KMS-11 (cell line): ENCODE measurements at regions not wholly inside any gene's neighbourhood (a gene's known extent, or its start where the extent isn't known, plus 50 kb on each side); places are given as distances from the start of the nearest gene placed in this dataset.

Source experiments
- H2AFZ ChIP-seq: fragments of 200-600 bp; sonication (generic); 2 replicates; pipeline ENCODE4 v1.6.1; 2016; ENCODE audit warnings: antibody characterized with exemption, mixed run types, low read depth
- H3K27ac ChIP-seq: fragments of 200-600 bp; sonication (generic); 2 replicates; pipeline ENCODE4 v1.6.1; 2016; ENCODE audit warnings: mild to moderate bottlenecking, mixed run types
- H3K27me3 ChIP-seq: fragments of 200-600 bp; sonication (generic); 2 replicates; pipeline ENCODE4 v1.6.1; 2017; ENCODE audit warnings: mild to moderate bottlenecking, low read depth, mixed run types, moderate library complexity; ENCODE audit not compliant: insufficient read depth
- H3K36me3 ChIP-seq: fragments of 200-600 bp; sonication (generic); 2 replicates; pipeline ENCODE4 v1.6.1; 2017; ENCODE audit warnings: mild to moderate bottlenecking, mixed run types; ENCODE audit not compliant: insufficient read depth
- H3K4me1 ChIP-seq: fragments of 200-600 bp; sonication (generic); 2 replicates; pipeline ENCODE4 v1.6.1; 2016; ENCODE audit warnings: mild to moderate bottlenecking, low read depth, mixed run types; ENCODE audit not compliant: poor library complexity, severe bottlenecking
- H3K4me2 ChIP-seq: fragments of 200-600 bp; sonication (generic); 2 replicates; pipeline ENCODE4 v1.7.0; 2016; ENCODE audit warnings: mild to moderate bottlenecking, mixed run types
- H3K4me3 ChIP-seq: fragments of 200-600 bp; sonication (generic); IDR thresholded peaks from 2 replicates; pipeline ENCODE4 v1.6.1; 2017; ENCODE audit warnings: low read depth, low read length, mixed read lengths; ENCODE audit not compliant: insufficient read depth
- H3K79me2 ChIP-seq: fragments of 200-600 bp; sonication (generic); 2 replicates; pipeline ENCODE4 v1.6.1; 2016; ENCODE audit warnings: low read depth, mixed run types; ENCODE audit not compliant: insufficient read depth
- H3K9ac ChIP-seq: fragments of 200-600 bp; sonication (generic); 2 replicates; pipeline ENCODE4 v1.6.1; 2016; ENCODE audit warnings: mild to moderate bottlenecking, mixed run types
- H4K20me1 ChIP-seq: fragments of 200-600 bp; sonication (generic); 2 replicates; pipeline ENCODE4 v1.6.1; 2016; ENCODE audit warnings: mild to moderate bottlenecking, mixed run types; ENCODE audit not compliant: insufficient read depth
- TF ChIP-seq, protein P1 (sequence below): fragments of 200-600 bp; sonication (generic); conservative IDR thresholded peaks from 2 replicates; pipeline ENCODE4 v1.6.1; 2017; ENCODE audit warnings: low read depth, mild to moderate bottlenecking, antibody characterized with exemption, low read length, moderate library complexity, mixed read lengths

DNA sequence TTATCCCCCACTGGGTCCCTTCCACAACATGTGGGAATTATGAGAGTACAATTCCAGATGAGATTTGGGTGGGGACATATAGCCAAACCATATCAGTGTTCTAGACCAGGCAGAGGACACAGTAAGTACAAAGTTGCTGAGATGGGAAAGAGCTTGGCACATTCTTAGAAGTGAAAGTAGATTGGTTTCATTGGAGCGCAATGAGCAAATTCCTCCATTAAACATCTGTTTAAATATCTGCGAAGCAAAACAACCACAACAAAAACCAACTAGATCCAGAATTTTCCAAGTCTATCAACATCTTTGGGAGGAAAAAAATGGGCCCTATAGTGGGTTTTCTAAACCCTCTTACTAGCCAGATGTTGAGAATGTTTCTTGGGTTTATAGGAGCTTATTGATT, 80.0 kb upstream of the STEAP1B start:
- Histone ChIP-seq H3K4me1 (peaks cover 58% of the 10 kb centered on the region), H3K9ac (no peak overlapping the region), H3K4me3 (no peak overlapping the region), H2AFZ (no peak overlapping the region), H3K27ac (no peak overlapping the region), H3K36me3 (no peaks in the 10 kb centered on the region), H3K27me3 (peaks cover 8% of the 10 kb centered on the region; the same call in 1 of the 2 replicates), H4K20me1 (no peaks in the 10 kb centered on the region), H3K4me2 (peak overlapping the region; percentile 50), H3K79me2 (no peaks in the 10 kb centered on the region)
- TF ChIP-seq, protein P1, sequence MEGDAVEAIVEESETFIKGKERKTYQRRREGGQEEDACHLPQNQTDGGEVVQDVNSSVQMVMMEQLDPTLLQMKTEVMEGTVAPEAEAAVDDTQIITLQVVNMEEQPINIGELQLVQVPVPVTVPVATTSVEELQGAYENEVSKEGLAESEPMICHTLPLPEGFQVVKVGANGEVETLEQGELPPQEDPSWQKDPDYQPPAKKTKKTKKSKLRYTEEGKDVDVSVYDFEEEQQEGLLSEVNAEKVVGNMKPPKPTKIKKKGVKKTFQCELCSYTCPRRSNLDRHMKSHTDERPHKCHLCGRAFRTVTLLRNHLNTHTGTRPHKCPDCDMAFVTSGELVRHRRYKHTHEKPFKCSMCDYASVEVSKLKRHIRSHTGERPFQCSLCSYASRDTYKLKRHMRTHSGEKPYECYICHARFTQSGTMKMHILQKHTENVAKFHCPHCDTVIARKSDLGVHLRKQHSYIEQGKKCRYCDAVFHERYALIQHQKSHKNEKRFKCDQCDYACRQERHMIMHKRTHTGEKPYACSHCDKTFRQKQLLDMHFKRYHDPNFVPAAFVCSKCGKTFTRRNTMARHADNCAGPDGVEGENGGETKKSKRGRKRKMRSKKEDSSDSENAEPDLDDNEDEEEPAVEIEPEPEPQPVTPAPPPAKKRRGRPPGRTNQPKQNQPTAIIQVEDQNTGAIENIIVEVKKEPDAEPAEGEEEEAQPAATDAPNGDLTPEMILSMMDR: no peak

DNA sequence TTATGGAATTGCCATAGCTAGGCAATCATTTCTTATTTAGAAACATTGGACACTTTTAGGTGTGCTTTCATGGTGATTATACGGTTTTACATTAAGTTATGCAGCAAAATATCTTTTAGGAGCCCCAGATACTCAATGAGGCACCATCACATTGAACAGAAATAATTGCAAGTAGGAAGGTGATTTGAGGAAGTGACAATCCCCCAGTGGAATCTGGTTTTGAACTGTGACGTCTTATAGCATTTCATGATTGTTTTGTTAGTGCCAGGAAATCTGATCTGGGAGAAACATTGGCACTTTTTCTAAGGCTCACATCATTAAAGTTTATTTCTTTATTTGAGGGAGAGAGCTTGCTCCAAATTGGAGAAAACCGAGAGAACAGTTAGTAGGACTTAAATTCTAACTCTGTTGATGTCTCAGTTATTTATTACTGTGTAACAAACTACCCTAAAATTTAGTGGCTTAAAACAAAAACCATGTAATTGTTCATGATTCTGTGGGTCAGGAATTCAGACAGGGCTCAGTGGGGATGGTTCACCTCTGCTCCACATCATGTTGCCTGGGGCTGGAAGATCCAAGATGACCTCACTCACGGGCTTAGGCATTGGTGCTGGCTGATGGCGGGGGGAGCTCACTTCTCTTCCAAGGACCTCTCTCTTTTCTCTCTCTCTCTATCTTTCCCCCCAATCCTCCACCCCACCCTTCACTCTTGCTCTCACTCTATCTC, 78.2 kb upstream of the STEAP1B start:
- TF ChIP-seq, protein P1: no peak
- Histone ChIP-seq H3K27ac (no peak overlapping the region), H3K27me3 (peaks cover 8% of the 10 kb centered on the region; the same call in 1 of the 2 replicates), H3K4me2 (no peak overlapping the region), H3K4me3 (no peak overlapping the region), H3K79me2 (no peaks in the 10 kb centered on the region), H2AFZ (no peak overlapping the region), H3K9ac (no peak overlapping the region), H3K4me1 (peaks cover 40% of the 10 kb centered on the region), H4K20me1 (no peaks in the 10 kb centered on the region), H3K36me3 (no peaks in the 10 kb centered on the region)

DNA sequence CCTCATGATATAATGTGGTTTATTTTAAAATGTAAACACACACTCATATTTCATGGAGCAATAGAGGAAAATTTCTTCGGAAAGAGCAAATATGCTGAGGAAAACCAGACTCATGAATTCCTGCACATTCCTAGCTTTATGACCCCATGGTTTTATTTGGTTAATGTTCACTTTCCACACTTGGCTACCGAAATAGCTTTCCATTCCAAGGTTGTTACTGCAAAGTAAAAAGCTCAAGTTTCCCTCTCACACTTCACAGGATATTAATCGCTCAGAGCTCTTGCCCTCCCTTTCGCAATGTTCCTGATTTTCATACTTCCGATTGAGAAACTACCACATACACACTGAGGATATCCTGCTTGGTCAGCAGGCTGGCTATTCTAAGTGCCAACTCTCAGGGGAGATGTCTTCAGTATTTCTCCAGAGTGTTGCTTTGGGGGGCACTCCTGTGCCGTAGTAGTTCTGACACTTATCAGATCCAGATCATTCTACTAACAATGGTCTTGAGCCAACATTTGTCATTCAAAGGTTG, 77.5 kb upstream of the STEAP1B start:
- Histone ChIP-seq H3K27ac (no peak overlapping the region), H3K4me2 (no peak overlapping the region), H3K4me3 (no peak overlapping the region), H2AFZ (no peak overlapping the region), H3K79me2 (no peaks in the 10 kb centered on the region), H3K27me3 (peaks cover 8% of the 10 kb centered on the region; the same call in 1 of the 2 replicates), H3K4me1 (peaks cover 33% of the 10 kb centered on the region), H3K36me3 (no peaks in the 10 kb centered on the region), H4K20me1 (no peaks in the 10 kb centered on the region), H3K9ac (no peak overlapping the region)
- TF ChIP-seq, protein P1: no peak

DNA sequence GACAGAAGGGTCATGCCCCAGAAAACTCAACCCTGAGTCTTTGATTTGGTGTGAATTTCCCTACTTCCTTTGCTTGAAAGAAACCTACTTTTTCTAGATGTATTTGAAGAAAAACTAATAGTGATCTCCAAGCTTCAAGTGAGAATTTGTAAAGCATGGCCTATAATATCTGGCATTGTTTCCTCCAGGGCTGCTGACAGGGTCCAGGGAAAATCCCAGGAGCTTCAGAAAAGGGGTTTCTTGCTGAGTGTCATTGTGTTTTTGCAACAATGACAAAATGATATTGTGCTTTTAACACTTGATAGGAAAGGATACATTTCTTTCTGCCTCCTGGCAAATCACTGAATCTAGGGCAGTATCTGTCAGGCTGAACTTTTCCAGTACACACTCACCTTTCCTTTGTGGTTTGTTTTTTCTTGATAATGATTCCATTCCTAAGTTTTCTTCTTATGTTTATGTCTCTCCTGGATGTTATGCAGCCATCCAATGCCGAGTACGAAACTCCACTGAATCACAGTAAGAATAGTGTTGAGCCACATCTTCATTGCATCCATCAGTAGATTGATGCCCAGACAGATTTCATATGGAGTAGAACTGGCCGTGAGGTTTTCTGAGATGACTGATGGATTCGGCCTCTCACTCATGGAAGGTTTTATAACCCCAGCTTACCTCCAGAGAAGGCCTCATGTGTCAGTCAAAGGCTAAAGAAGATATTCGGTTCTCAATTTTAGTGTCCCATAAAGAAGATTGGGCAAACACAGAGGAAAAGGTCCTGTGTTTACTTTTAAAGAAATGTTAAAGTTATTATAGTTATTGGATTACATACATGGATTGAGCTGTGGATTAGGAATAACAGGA, 76.9 kb upstream of the STEAP1B start:
- peaks cover 26% of the 10 kb centered on the region for H3K4me1 ChIP-seq
- H4K20me1 ChIP-seq: no peaks in the 10 kb centered on the region
- TF ChIP-seq, protein P1: no peak
- no peak overlapping the region for H3K4me2 ChIP-seq
- no peak overlapping the region for H3K27ac ChIP-seq
- no peak overlapping the region for H3K9ac ChIP-seq
- no peaks in the 10 kb centered on the region for H3K79me2 ChIP-seq
- no peak overlapping the region for H2AFZ ChIP-seq
- no peaks in the 10 kb centered on the region for H3K36me3 ChIP-seq
- H3K4me3 ChIP-seq: no peak overlapping the region
- peaks cover 8% of the 10 kb centered on the region; the same call in 1 of the 2 replicates for H3K27me3 ChIP-seq
